ENCODE measurements at regions not wholly inside any gene's neighbourhood (a gene's known extent, or its start where the extent isn't known, plus 50 kb on each side); places are given as distances from the start of the nearest gene placed in this dataset.

- no peak for ATAC-seq
- intact Hi-C loops (cut with DNase I) = no loop called here
- WGBS, 4 donors = 67 to 81% (median 75%) methylated on average over 4 of the region's 4 CpGs
- no peak overlapping the region for H3K4me3 ChIP-seq
- H3K9me3 ChIP-seq = no peaks in the 10 kb centered on the region
- TF ChIP-seq POLR2A (IDR thresholded peaks at IDR 0.05) = no peak
- no peak for TF ChIP-seq CTCF (IDR thresholded peaks at IDR 0.05)
- H3K36me3 ChIP-seq = no peaks in the 10 kb centered on the region
- no peak overlapping the region for H3K27ac ChIP-seq
- peaks cover 0 to 43% (median 7%) of the 10 kb centered on the region in 9 donors for H3K27me3 ChIP-seq
- DNase-seq = no peak
- no peaks in the 10 kb centered on the region for H3K4me1 ChIP-seq
Observed at GRCh38 chr1:4164965-4165364, 264.9 kb upstream of the C1orf174 start.

GRCh38 chr1:4165686-4166300 lies 265.7 kb upstream of the C1orf174 start:
- intact Hi-C loops (cut with DNase I) = no loop called here
- DNase-seq (no peak), ATAC-seq (no peak)
- peaks cover 0 to 43% (median 7%) of the 10 kb centered on the region in 9 donors for H3K27me3 ChIP-seq
- TF ChIP-seq POLR2A (IDR thresholded peaks at IDR 0.05) (no peak), CTCF (IDR thresholded peaks at IDR 0.05) (no peak)
- no peaks in the 10 kb centered on the region for H3K36me3 ChIP-seq
- H3K4me3 ChIP-seq = no peak overlapping the region
- WGBS, 4 donors = 54 to 65% (median 58%) methylated on average over 16 of the region's 16 CpGs
- no peaks in the 10 kb centered on the region for H3K4me1 ChIP-seq
- H3K27ac ChIP-seq = no peak overlapping the region
- no peaks in the 10 kb centered on the region for H3K9me3 ChIP-seq

- 55 to 63% (median 60%) methylated on average over 5 of the region's 5 CpGs for WGBS, 4 donors
- no peak overlapping the region for H3K27ac ChIP-seq
- no peak for ATAC-seq
- no peaks in the 10 kb centered on the region for H3K9me3 ChIP-seq
- TF ChIP-seq POLR2A (IDR thresholded peaks at IDR 0.05) (no peak), CTCF (IDR thresholded peaks at IDR 0.05) (no peak)
- intact Hi-C loops (cut with DNase I) = no loop called here
- H3K4me3 ChIP-seq = no peak overlapping the region
- no peak for DNase-seq
- peaks cover 0 to under 1% (median 0%) of the 10 kb centered on the region in 12 donors for H3K4me1 ChIP-seq
- peaks cover 0 to 44% (median 7%) of the 10 kb centered on the region in 9 donors for H3K27me3 ChIP-seq
- no peaks in the 10 kb centered on the region for H3K36me3 ChIP-seq
Observed at GRCh38 chr1:4166713-4167112, 266.6 kb upstream of the C1orf174 start.

GRCh38 chr1:4169991-4170390 lies 269.9 kb upstream of the C1orf174 start:
- H3K4me1 ChIP-seq = peaks cover 0 to 6% (median 0%) of the 10 kb centered on the region in 12 donors
- WGBS, 4 donors = 70 to 84% (median 82%) methylated on average over 6 of the region's 6 CpGs
- no peak overlapping the region for H3K27ac ChIP-seq
- H3K9me3 ChIP-seq = no peaks in the 10 kb centered on the region
- TF ChIP-seq CTCF (IDR thresholded peaks at IDR 0.05) (no peak), POLR2A (IDR thresholded peaks at IDR 0.05) (no peak)
- no peak overlapping the region for H3K4me3 ChIP-seq
- H3K27me3 ChIP-seq = peaks cover 0 to 47% (median 6%) of the 10 kb centered on the region in 9 donors
- H3K36me3 ChIP-seq = no peaks in the 10 kb centered on the region
- intact Hi-C loops (cut with DNase I) = no loop called here
- DNase-seq (no peak), ATAC-seq (no peak)
